HepG2 (cell line): ENCODE measurements at regions not wholly inside any gene's neighbourhood (a gene's known extent, or its start where the extent isn't known, plus 50 kb on each side); places are given as distances from the start of the nearest gene placed in this dataset.

Source experiments
- ATAC-seq: fragments of 200-7000 bp; cut with Tn5 transposase; 3 replicates; pipeline ENCODE4 v1.9.1; 2020; ENCODE audit warnings: mild to moderate bottlenecking, moderate library complexity
- BruUV-seq: library from RNA; stranded (reverse); fragments of 400-500 nt; replicated peaks from 2 replicates; lab custom pipeline; 2021; lab: Mats Ljungman, UMichigan
- CTCF ChIA-PET: fragments of 300-600 bp; formaldehyde crosslinking; extraction: SDS; loops from one replicate; lab custom pipeline; 2021; ENCODE audit warnings: low total read pairs, inconsistent platforms, low intra/inter-chr PET ratio; lab: Yijun Ruan, JAX
- POLR2A ChIA-PET: fragments of 350-600 bp; sonication (Branson Sonifier 250); formaldehyde crosslinking; loops from one replicate; lab custom pipeline; 2020; ENCODE audit warnings: antibody characterized with exemption, inconsistent platforms; lab: Yijun Ruan, JAX
- DNase-seq: peaks from one replicate; pipeline ENCODE4 v3.0.0-alpha.2; 2015; ENCODE audit warnings: low spot score
- FAIRE-seq: peaks from 3 replicates; lab custom pipeline; 2011; peaks lifted over from hg19 to GRCh38; lab: Jason Lieb, UNC
- H2AFZ ChIP-seq: one replicate; pipeline ENCODE4 v1.6.1; 2011; ENCODE audit warnings: low read length, inconsistent platforms
- H3K27ac ChIP-seq: fragments of 300-600 bp; 3 replicates; pipeline ENCODE4 v1.8.0; 2011; ENCODE audit warnings: mixed run types, mild to moderate bottlenecking, mixed read lengths, low read length, inconsistent platforms; ENCODE audit not compliant: insufficient read depth; ENCODE audit errors: extremely low read length
- H3K27me3 ChIP-seq, 2 experiments: fragments of 200-600 bp in 1 of 2; 2 replicates in 1 of 2; 3 replicates in 1 of 2; pipeline versions ENCODE4 v1.6.0 to v1.8.0; 2011; ENCODE audit warnings: low read length in 2 of 2, mild to moderate bottlenecking in 2 of 2, moderate library complexity in 2 of 2, inconsistent platforms in 1 of 2; ENCODE audit not compliant: insufficient read depth in 2 of 2, control insufficient read depth in 1 of 2
- H3K36me3 ChIP-seq, 2 experiments: fragments of 200-600 bp in 1 of 2; replicated peaks in 1 of 2; 2 replicates in 1 of 2; 3 replicates in 1 of 2; pipeline versions ENCODE4 v1.5.1 to v1.8.0; 2011; ENCODE audit warnings: low read length in 2 of 2, inconsistent platforms in 1 of 2; ENCODE audit not compliant: insufficient read depth in 2 of 2, control insufficient read depth in 1 of 2
- H3K4me1 ChIP-seq: 2 replicates; pipeline ENCODE4 v1.5.1; 2012; ENCODE audit warnings: low read length, inconsistent platforms; ENCODE audit not compliant: insufficient read depth
- H3K4me2 ChIP-seq: 2 replicates; pipeline ENCODE4 v1.6.0; 2011; ENCODE audit warnings: low read depth, low read length, inconsistent platforms
- H3K4me3 ChIP-seq, 3 experiments: fragments of 200-600 bp in 1 of 3; sonication (generic), shearing (Covaris generic) in 1 of 3; replicated peaks in 1 of 3; 2 replicates each; pipeline ENCODE4 v1.5.1; 2011 to 2016; ENCODE audit warnings: low read length in 3 of 3, inconsistent platforms in 2 of 3, low read depth in 2 of 3, mild to moderate bottlenecking in 2 of 3, control low read depth in 1 of 3, mixed read lengths in 1 of 3; ENCODE audit not compliant: insufficient read depth in 1 of 3
- H3K79me2 ChIP-seq: one replicate; pipeline ENCODE4 v1.6.1; 2011; ENCODE audit warnings: low read length, inconsistent platforms; ENCODE audit not compliant: insufficient read depth
- H3K9ac ChIP-seq: 2 replicates; pipeline ENCODE4 v1.6.0; 2011; ENCODE audit warnings: mild to moderate bottlenecking, low read depth, low read length, inconsistent platforms; ENCODE audit not compliant: insufficient read depth
- H3K9me3 ChIP-seq: 2 replicates; pipeline ENCODE4 v1.5.1; 2012; ENCODE audit warnings: mild to moderate bottlenecking, low read length
- H4K20me1 ChIP-seq: 2 replicates; pipeline ENCODE4 v1.6.0; 2011; ENCODE audit warnings: inconsistent platforms, mild to moderate bottlenecking, low read length, moderate library complexity; ENCODE audit not compliant: insufficient read depth
- GABPA ChIP-seq, 2 experiments: IDR thresholded peaks; 2 replicates each; pipeline ENCODE4 v1.6.1; 2011 to 2016; ENCODE audit warnings: low read depth in 2 of 2, low read length in 1 of 2, missing biosample characterization in 1 of 2, missing genetic modification characterization in 1 of 2
- KLF11 ChIP-seq: IDR thresholded peaks from 2 replicates; pipeline ENCODE4 v1.6.1; 2016; ENCODE audit warnings: missing compliant biosample characterization
- NRL ChIP-seq: sonication (generic); formaldehyde crosslinking; IDR thresholded peaks from 2 replicates; pipeline ENCODE4 v1.5.0; 2020; ENCODE audit warnings: missing genetic modification reagents, mild to moderate bottlenecking, moderate library complexity, borderline replicate concordance
- PAX8 ChIP-seq: sonication (generic); formaldehyde crosslinking; IDR thresholded peaks from 2 replicates; pipeline ENCODE4 v1.8.0; 2022; ENCODE audit warnings: mild to moderate bottlenecking, missing genetic modification reagents, borderline replicate concordance
- PRPF4 ChIP-seq: fragments of 200-400 bp; formaldehyde crosslinking; IDR thresholded peaks from 2 replicates; pipeline ENCODE4 v1.6.1; 2016; ENCODE audit warnings: low read length, low read depth; ENCODE audit not compliant: poor library complexity, severe bottlenecking
- RELA ChIP-seq: sonication (generic); formaldehyde crosslinking; IDR thresholded peaks from 2 replicates; pipeline ENCODE4 v1.4.0; 2020; ENCODE audit warnings: missing genetic modification reagents
- RERE ChIP-seq: IDR thresholded peaks from 2 replicates; pipeline ENCODE4 v1.6.1; 2016; ENCODE audit warnings: low read depth, missing genetic modification reagents, missing compliant biosample characterization
- ZNF615 ChIP-seq: sonication (generic); formaldehyde crosslinking; IDR thresholded peaks from 2 replicates; pipeline ENCODE4 v1.5.0; 2020; ENCODE audit warnings: mild to moderate bottlenecking, missing genetic modification reagents, borderline replicate concordance
- ZNF879 ChIP-seq: sonication (generic); formaldehyde crosslinking; IDR thresholded peaks from 2 replicates; pipeline ENCODE4 v1.8.1; 2023; ENCODE audit warnings: missing genetic modification reagents
- WGBS: methylation state at CpG from one replicate; pipeline ENCODE4 v1.1.6; 2017; ENCODE audit warnings: low lambda C conversion rate; 5-methylcytosine and 5-hydroxymethylcytosine counted together
- in situ Hi-C: cut with HindIII; loops from 2 replicates; pipeline ENCODE4 v1.10.0; 2017; ENCODE audit warnings: low pct_unique_long_range_greater_than_20kb; ENCODE audit not compliant: extremely low pct_ligation_motif_present
- intact Hi-C: fragments of 100-400 bp; cut with micrococcal nuclease; formaldehyde crosslinking; loops from one replicate; pipeline ENCODE4 v1.10.0; 2022; ENCODE audit not compliant: unreplicated experiment
- TF ChIP-seq, protein P1 (sequence below): sonication (generic); formaldehyde crosslinking; IDR thresholded peaks from 2 replicates; pipeline ENCODE4 v1.5.1; 2020; ENCODE audit warnings: mild to moderate bottlenecking, missing genetic modification reagents, borderline replicate concordance

GRCh38 chr2:38155015-38155414 lies 79.1 kb upstream of the CYP1B1 start (continued):
- no peak for TF ChIP-seq RERE (CRISPR knock-in tag)
- no peak for TF ChIP-seq KLF11 (CRISPR knock-in tag)
- no peak for TF ChIP-seq ZNF615 (CRISPR knock-in tag)

DNA sequence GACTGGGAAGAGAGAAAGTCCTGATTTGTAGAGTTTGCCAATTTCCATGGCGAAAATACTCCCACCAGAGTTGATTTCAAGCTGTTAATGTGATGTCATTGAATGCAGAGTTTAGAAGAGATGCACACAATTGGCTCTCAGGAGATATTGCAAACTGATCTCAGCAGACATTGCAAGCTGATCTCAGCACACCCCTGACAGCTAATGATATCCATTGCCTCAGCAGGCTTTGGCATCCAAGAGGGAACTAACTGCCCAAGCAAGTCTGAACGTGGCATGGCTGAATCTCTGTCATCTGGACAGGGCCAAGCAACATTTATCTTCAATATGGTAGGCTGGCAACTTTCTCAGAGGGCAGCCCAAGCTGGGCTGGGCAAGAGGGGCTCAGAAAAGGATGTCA lies 78.4 kb upstream of the CYP1B1 start:
- no TSS peak for BruUV-seq
- no peak overlapping the region for H3K4me3 ChIP-seq
- H2AFZ ChIP-seq: no peak overlapping the region
- no peak overlapping the region for H3K27ac ChIP-seq
- no peaks in the 10 kb centered on the region for H4K20me1 ChIP-seq
- peaks cover 1 to 18% of the 10 kb centered on the region in 2 experiments; a peak in 3 of 5 replicates for H3K27me3 ChIP-seq
- ChIA-PET POLR2A (no interaction called here), CTCF (no interaction called here)
- intact Hi-C loops (no loop called here), in situ Hi-C loops (no loop called here)
- no peak for ATAC-seq
- no peaks in the 10 kb centered on the region for H3K9me3 ChIP-seq
- no peak overlapping the region for H3K9ac ChIP-seq
- no peaks in the 10 kb centered on the region for H3K4me1 ChIP-seq
- FAIRE-seq: no peak
- no peak for TF ChIP-seq GABPA (IDR thresholded peaks at IDR 0.05; ENCODE audit: low read depth, low read length)
- no peak for TF ChIP-seq GABPA (CRISPR knock-in tag; IDR thresholded peaks at IDR 0.05; ENCODE audit: low read depth)
- no peak for TF ChIP-seq ZNF879 (CRISPR knock-in tag)
- no peak for TF ChIP-seq PRPF4
- TF ChIP-seq PAX8 (CRISPR knock-in tag): no peak
- TF ChIP-seq RELA: no peak
- no peak for TF ChIP-seq NRL (CRISPR knock-in tag)
- TF ChIP-seq, protein P1, sequence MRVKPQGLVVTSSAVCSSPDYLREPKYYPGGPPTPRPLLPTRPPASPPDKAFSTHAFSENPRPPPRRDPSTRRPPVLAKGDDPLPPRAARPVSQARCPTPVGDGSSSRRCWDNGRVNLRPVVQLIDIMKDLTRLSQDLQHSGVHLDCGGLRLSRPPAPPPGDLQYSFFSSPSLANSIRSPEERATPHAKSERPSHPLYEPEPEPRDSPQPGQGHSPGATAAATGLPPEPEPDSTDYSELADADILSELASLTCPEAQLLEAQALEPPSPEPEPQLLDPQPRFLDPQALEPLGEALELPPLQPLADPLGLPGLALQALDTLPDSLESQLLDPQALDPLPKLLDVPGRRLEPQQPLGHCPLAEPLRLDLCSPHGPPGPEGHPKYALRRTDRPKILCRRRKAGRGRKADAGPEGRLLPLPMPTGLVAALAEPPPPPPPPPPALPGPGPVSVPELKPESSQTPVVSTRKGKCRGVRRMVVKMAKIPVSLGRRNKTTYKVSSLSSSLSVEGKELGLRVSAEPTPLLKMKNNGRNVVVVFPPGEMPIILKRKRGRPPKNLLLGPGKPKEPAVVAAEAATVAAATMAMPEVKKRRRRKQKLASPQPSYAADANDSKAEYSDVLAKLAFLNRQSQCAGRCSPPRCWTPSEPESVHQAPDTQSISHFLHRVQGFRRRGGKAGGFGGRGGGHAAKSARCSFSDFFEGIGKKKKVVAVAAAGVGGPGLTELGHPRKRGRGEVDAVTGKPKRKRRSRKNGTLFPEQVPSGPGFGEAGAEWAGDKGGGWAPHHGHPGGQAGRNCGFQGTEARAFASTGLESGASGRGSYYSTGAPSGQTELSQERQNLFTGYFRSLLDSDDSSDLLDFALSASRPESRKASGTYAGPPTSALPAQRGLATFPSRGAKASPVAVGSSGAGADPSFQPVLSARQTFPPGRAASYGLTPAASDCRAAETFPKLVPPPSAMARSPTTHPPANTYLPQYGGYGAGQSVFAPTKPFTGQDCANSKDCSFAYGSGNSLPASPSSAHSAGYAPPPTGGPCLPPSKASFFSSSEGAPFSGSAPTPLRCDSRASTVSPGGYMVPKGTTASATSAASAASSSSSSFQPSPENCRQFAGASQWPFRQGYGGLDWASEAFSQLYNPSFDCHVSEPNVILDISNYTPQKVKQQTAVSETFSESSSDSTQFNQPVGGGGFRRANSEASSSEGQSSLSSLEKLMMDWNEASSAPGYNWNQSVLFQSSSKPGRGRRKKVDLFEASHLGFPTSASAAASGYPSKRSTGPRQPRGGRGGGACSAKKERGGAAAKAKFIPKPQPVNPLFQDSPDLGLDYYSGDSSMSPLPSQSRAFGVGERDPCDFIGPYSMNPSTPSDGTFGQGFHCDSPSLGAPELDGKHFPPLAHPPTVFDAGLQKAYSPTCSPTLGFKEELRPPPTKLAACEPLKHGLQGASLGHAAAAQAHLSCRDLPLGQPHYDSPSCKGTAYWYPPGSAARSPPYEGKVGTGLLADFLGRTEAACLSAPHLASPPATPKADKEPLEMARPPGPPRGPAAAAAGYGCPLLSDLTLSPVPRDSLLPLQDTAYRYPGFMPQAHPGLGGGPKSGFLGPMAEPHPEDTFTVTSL (CRISPR knock-in tag): no peak
- DNase-seq: no peak
- no peaks in the 10 kb centered on the region for H3K79me2 ChIP-seq
- H3K36me3 ChIP-seq: no peaks in the 10 kb centered on the region
- 0% methylated on average over 2 of the region's 2 CpGs for WGBS
- H3K4me2 ChIP-seq: no peak overlapping the region
